Neural crest cell (in vitro differentiated cells): ENCODE measurements at regions not wholly inside any gene's neighbourhood (a gene's known extent, or its start where the extent isn't known, plus 50 kb on each side); places are given as distances from the start of the nearest gene placed in this dataset.
"Not testable (repeated sequence)": the region's sequence is repeated elsewhere in the genome, so short reads cannot be mapped to it uniquely, and the experiment has no call there.

Source experiments
- DNase-seq: peaks from one replicate; pipeline ENCODE4 v3.0.0; 2021; ENCODE audit warnings: low read depth, mixed read lengths, low spot score
- H3K27ac Mint-ChIP-seq: one replicate; pipeline ENCODE4 v1.8.0; 2021; ENCODE audit warnings: mild to moderate bottlenecking, mixed read lengths; ENCODE audit not compliant: unreplicated experiment
- H3K27me3 Mint-ChIP-seq: 2 replicates; pipeline ENCODE4 v1.8.0; 2021; ENCODE audit warnings: low read depth, mild to moderate bottlenecking, mixed read lengths
- H3K36me3 Mint-ChIP-seq: 2 replicates; pipeline ENCODE4 v1.8.0; 2021; ENCODE audit warnings: low read depth, mild to moderate bottlenecking, mixed read lengths
- H3K4me1 Mint-ChIP-seq: 2 replicates; pipeline ENCODE4 v1.8.0; 2021; ENCODE audit warnings: mixed read lengths
- H3K4me3 Mint-ChIP-seq: one replicate; pipeline ENCODE4 v1.8.0; 2021; ENCODE audit warnings: mild to moderate bottlenecking, mixed read lengths
- H3K9me3 Mint-ChIP-seq: 2 replicates; pipeline ENCODE4 v1.8.0; 2021; ENCODE audit warnings: mixed read lengths
- TF ChIP-seq, protein P1 (sequence below): fragments of 200-600 bp; sonication (generic); conservative IDR thresholded peaks from 2 replicates; pipeline ENCODE4 v1.5.0; 2021; ENCODE audit warnings: antibody characterized with exemption, mild to moderate bottlenecking

DNA sequence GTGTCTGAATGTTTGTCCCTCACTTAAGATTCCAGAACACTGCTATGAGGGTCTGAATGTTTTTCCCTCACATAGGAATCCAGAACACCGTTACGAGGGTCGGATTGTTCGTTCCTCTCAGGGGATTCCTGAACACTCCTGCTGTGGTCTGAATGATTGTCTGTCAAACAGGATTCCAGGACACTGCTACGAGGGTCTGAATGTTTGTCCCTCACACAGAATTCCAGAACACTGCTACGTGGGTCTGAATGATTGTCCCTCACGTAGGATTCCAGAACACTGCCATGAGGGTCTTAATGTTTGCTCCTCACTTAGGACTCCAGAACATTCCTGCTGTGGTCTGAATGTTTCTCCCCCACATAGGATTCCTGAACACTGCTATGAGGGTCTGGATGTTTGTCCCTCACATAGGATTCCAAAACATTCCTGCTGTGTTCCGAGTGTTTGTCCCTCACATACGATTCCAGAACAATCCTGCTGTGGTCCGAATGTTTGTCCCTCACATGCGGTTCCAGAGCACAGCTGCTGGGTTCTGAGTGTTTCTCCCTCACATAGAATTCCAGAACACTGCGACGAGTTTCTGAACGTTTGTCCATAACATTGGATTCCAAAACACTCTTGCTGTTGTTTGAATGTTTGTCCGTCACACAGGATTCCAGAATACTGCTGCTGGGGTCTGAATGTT, 199.5 kb downstream of the FOXD4L6 start:
- H3K27me3 Mint-ChIP-seq: no peaks in the 10 kb centered on the region
- no peak for DNase-seq
- no peak overlapping the region for H3K27ac Mint-ChIP-seq
- TF ChIP-seq, protein P1, sequence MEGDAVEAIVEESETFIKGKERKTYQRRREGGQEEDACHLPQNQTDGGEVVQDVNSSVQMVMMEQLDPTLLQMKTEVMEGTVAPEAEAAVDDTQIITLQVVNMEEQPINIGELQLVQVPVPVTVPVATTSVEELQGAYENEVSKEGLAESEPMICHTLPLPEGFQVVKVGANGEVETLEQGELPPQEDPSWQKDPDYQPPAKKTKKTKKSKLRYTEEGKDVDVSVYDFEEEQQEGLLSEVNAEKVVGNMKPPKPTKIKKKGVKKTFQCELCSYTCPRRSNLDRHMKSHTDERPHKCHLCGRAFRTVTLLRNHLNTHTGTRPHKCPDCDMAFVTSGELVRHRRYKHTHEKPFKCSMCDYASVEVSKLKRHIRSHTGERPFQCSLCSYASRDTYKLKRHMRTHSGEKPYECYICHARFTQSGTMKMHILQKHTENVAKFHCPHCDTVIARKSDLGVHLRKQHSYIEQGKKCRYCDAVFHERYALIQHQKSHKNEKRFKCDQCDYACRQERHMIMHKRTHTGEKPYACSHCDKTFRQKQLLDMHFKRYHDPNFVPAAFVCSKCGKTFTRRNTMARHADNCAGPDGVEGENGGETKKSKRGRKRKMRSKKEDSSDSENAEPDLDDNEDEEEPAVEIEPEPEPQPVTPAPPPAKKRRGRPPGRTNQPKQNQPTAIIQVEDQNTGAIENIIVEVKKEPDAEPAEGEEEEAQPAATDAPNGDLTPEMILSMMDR: no peak
- H3K36me3 Mint-ChIP-seq: peaks cover 32% of the 10 kb centered on the region
- H3K4me3 Mint-ChIP-seq: no peak overlapping the region
- H3K4me1 Mint-ChIP-seq: no peaks in the 10 kb centered on the region
- peaks cover 20% of the 10 kb centered on the region for H3K9me3 Mint-ChIP-seq

DNA sequence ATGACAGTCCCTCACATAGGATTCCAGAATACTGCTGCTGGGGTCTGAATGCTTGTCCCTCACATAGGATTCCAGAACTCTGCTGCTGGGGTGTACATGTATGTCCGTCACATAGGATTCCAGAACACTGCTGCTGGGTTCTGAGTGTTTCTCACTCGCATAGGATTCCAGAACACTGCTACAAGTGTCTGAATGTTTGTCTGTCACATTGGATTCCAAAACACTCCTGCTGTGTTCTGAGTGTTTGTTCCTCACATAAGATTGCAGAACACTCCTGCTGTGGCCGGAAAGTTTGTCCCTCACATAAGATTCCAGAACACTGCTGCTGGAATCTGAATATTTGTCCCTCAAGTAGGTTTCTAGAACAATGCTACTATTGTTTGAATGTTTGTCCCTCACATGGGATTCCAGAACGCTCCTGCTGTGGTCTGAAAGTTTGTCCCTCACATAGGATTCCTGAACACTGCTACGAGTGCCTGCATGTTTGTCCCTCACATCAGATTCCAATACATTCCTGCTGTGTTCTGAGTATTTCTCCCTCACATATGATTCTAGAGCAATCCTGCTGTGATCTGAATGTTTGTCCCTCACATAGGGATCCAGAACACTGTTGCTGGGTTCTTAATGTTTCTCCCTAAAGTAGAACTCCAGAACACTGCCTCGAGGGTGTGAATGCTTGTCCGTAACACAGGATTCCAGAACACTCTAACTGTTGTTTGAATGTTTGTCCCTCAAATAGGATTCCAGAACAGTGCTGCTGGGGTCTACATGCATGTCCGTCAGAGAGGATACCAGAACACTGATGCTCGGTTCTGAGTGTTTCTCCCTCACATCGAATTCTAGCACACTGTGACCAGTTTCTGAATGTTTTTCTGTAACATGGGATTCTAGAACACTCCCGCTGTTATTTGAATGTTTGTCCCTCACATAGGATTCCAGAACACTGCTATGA, 200.4 kb downstream of the FOXD4L6 start:
- H3K36me3 Mint-ChIP-seq: peaks cover 39% of the 10 kb centered on the region
- H3K4me3 Mint-ChIP-seq: no peak overlapping the region
- H3K4me1 Mint-ChIP-seq: no peaks in the 10 kb centered on the region
- DNase-seq: no peak
- TF ChIP-seq, protein P1: no peak
- no peak overlapping the region for H3K27ac Mint-ChIP-seq
- peaks cover 27% of the 10 kb centered on the region for H3K9me3 Mint-ChIP-seq
- H3K27me3 Mint-ChIP-seq: no peaks in the 10 kb centered on the region

DNA sequence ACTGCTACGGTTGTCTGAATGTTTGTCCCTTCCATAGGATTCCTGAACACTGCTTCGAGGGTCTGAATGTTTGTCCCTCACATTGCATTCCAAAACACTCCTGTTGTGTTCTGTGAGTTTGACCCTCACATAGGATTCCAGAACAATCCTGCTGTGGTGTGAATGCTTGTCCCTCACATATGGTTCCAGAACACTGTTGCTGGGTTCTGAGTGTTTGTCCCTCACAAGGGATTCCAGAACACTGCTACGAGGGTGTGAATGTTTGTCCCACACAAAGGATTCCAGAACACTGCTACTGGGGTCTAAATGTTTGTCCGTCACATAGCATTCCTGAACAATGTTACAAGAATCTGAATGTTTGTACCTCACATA, 201.2 kb downstream of the FOXD4L6 start:
- Mint-ChIP-seq H3K9me3 (peaks cover 32% of the 10 kb centered on the region), H3K4me1 (no peaks in the 10 kb centered on the region), H3K27me3 (no peaks in the 10 kb centered on the region), H3K27ac (no peak overlapping the region), H3K36me3 (peaks cover 42% of the 10 kb centered on the region), H3K4me3 (no peak overlapping the region)
- DNase-seq: no peak
- TF ChIP-seq, protein P1: no peak

DNA sequence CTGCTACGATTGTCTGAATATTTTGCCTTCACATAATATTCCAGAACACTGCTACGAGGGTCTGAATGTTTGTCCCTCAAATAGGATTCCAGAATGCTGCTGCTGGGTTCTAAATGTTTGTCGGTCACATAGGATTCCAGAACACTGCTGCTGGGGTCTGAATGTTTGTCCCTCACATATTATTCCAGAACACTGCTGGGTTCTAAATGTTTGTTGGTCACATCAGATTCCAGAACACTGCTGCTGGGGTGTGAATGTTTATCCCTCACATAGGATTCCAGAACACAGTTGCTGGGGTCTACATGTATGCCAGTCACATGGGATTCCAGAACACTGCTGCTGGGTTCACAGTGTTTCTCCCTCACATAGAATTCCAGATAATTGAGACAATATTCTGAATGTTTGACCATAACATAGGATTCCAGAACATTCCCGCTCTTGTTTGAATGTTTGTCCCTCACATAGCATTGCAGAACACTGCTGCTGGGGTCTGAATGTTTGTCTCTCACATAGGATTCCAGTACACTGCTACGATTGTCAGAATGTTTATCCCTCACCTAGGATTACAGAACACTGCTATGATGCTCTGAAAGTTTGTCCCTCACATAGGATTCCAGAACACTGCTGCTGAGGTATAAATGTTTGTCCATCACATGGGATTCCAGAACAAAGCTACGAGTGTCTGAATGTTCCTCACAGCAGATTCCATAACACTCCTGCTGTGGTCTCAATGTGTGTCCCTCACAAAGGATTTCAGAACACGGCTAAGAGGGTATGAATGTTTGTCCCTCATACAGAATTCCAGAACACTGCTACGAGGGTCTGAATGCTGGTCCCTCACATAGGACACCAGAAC, 201.8 kb downstream of the FOXD4L6 start:
- H3K36me3 Mint-ChIP-seq: peaks cover 35% of the 10 kb centered on the region
- no peaks in the 10 kb centered on the region for H3K27me3 Mint-ChIP-seq
- H3K4me3 Mint-ChIP-seq: no peak overlapping the region
- TF ChIP-seq, protein P1: no peak
- H3K27ac Mint-ChIP-seq: no peak overlapping the region
- H3K9me3 Mint-ChIP-seq: peaks cover 34% of the 10 kb centered on the region
- no peaks in the 10 kb centered on the region for H3K4me1 Mint-ChIP-seq
- no peak for DNase-seq

DNA sequence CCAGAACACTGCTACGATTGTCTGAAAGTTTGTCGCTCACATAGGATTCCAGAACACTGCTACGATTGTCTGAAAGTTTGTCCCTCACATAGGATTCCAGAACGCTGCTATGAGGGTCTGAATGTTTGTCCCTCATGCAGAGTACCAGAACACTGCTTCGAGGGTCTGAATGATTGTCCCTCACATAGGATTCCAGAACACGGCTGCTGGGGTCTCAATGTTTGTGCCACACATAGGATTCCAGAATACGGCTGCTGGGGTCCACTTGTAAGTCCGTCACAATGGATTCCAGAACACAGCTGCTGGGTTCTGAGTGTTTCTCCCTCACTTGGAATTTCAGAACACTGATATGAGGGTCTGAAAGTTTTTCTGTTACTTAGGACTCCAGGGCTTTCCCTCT, 203.3 kb downstream of the FOXD4L6 start:
- H3K9me3 Mint-ChIP-seq: peaks cover 34% of the 10 kb centered on the region

DNA sequence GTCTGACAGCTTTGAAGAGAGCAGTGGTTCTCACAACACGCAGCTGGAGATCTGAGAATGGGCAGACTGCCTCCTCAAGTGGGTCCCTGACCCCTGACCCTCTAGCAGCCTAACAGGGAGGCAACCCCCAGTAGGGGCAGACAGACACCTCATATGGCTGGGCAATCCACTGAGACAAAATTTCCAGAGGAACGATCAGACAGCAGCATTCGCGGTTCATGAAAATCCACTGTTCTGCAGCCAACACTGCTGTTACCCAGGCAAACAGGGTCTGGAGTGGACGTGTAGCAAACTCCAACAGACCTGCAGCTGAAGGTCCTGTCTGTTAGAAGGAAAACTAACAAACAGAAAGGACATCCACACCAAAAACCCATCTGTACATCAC, 212.1 kb downstream of the FOXD4L6 start:
- not testable (repeated sequence) for H3K4me1 Mint-ChIP-seq, DNase-seq, H3K27ac Mint-ChIP-seq, H3K27me3 Mint-ChIP-seq, H3K4me3 Mint-ChIP-seq
- H3K9me3 Mint-ChIP-seq: peaks cover 30% of the 10 kb centered on the region
- peaks cover 23% of the 10 kb centered on the region for H3K36me3 Mint-ChIP-seq

More for the DNA sequence above, 203.3 kb downstream of the FOXD4L6 start:
- Mint-ChIP-seq H3K4me3 (no peak overlapping the region), H3K27me3 (no peaks in the 10 kb centered on the region), H3K4me1 (no peaks in the 10 kb centered on the region), H3K36me3 (peaks cover 34% of the 10 kb centered on the region), H3K27ac (no peak overlapping the region)
- DNase-seq: no peak
- TF ChIP-seq, protein P1: no peak

DNA sequence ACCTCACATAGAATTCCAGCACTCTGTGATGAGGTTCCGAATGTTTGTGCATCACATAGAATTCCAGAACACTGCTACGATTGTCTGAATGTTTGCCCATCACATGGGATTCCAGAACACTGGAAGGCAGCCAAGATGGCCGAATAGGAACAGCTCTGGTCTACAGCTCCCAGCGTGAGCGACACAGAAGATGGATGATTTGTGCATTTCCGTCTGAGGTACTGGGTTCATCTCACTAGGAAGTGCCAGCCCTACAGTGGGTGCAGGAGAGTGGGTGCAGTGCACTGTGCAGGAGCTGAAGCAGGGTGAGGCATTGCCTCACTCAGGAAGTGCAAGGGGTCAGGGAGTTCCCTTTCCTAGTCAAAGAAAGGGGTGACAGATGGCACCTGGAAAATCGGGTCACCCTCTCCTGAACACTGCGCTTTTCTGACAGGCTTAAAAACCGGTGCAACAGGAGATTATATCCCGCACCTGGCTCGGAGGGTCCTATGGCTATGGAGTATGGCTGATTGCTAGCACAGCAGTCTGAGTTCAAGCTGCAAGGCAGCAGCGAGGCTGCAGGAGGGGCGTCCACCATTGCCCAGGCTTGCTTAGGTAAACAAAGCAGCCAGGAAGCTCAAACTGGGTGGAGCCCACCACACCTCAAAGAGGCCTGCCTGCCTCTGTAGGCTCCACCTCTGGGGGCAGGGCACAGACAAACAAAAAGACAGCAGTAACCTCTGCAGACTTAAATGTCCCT, 212.7 kb downstream of the FOXD4L6 start:
- not testable (repeated sequence) for H3K4me3 Mint-ChIP-seq, H3K27ac Mint-ChIP-seq, H3K4me1 Mint-ChIP-seq, H3K27me3 Mint-ChIP-seq, DNase-seq
- Mint-ChIP-seq H3K36me3 (peaks cover 26% of the 10 kb centered on the region), H3K9me3 (peaks cover 33% of the 10 kb centered on the region)
